ENCODE measurements at regions not wholly inside any gene's neighbourhood (a gene's known extent, or its start where the extent isn't known, plus 50 kb on each side); places are given as distances from the start of the nearest gene placed in this dataset.

DNA sequence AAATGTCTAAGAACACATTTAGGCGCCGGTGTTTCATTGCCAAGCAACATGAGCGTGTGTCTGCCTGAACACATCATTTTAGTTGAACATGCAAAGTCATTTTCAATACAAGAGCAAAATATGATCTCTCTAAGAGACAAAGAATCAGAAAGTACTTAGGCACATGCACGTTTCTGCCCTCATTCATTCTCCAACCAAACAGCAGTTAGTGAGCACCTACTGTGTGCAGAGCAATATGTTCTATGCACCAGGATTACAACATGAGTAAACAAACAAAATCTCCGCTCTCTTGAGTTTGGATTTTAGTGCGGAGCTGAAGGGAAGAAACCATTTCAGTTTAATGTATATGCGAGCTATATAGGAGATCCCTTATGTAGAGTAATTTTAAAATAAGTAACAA is 71.6 kb upstream of the KLF6 start:
- TF ChIP-seq, protein P1, sequence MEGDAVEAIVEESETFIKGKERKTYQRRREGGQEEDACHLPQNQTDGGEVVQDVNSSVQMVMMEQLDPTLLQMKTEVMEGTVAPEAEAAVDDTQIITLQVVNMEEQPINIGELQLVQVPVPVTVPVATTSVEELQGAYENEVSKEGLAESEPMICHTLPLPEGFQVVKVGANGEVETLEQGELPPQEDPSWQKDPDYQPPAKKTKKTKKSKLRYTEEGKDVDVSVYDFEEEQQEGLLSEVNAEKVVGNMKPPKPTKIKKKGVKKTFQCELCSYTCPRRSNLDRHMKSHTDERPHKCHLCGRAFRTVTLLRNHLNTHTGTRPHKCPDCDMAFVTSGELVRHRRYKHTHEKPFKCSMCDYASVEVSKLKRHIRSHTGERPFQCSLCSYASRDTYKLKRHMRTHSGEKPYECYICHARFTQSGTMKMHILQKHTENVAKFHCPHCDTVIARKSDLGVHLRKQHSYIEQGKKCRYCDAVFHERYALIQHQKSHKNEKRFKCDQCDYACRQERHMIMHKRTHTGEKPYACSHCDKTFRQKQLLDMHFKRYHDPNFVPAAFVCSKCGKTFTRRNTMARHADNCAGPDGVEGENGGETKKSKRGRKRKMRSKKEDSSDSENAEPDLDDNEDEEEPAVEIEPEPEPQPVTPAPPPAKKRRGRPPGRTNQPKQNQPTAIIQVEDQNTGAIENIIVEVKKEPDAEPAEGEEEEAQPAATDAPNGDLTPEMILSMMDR (conservative IDR thresholded peaks at IDR 0.05; ENCODE audit: low read depth, low read length) = no peak

DNA sequence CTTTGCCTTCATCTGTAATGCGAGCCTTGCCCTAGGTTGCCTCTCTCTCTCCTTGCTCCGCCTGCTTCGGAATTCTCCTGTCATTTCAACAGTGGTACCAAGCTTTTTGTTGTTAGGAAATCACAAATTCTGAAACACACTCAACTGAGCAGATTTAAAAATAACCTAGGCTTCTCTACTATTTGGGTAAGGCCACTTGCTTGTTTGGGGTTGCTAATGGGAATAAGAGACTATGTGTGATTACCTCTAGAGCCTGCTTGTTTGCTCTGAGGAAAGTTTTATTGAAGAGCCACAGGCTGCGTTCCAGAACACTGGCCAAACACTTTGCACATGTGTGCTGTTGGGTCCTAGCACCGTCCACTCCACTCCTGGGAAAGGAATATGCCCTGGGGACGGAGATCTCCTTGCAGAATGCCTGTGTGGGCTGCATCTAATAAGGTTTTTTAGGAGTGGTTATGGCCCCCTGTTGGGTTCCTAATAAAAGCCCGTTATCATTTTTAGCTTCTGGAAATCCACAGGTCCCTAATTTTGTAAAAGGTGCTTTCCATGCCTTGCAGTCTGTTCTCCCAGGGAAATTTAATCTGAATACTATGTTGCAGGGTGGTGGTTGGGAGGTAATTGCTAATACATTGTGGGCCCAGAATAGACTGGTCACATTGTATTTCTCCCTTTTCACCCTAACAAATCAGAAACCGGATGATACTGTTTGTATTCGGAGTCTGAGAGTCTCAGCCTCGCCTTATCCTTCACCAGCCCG is 68.7 kb upstream of the KLF6 start:
- DNase-seq (ENCODE audit: low read depth) = peak; percentile 83
- TF ChIP-seq, protein P1 (conservative IDR thresholded peaks at IDR 0.05; ENCODE audit: low read depth, low read length) = no peak
- H3K4me3 ChIP-seq (ENCODE audit: low read depth, low read length) = no peak overlapping the region

More for the DNA sequence above, 71.6 kb upstream of the KLF6 start:
- no peak for DNase-seq (ENCODE audit: low read depth)
- no peak overlapping the region for H3K4me3 ChIP-seq (ENCODE audit: low read depth, low read length)

DNA sequence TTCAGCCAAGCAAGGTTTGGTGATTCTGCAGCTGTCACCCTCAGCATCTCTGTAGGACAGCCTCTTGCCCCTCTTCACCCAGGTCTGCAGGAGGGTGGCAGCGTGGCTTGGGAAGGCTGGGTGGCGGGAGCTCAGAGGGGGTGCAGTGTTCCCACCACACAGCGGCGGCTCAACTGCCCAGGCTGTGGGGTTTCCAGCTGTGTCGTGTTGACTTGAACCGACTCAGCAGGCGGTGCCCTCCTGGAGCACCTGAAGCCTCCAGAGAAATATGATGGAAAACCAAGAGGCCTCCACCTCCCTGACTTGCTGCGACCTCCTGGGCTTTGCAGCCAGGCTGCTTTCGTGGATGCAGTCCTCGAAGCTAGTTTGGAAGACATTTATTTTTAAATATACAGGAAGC is 68.0 kb upstream of the KLF6 start:
- H3K4me3 ChIP-seq (ENCODE audit: low read depth, low read length) = no peak overlapping the region
- no peak for DNase-seq (ENCODE audit: low read depth)
- TF ChIP-seq, protein P1 (conservative IDR thresholded peaks at IDR 0.05; ENCODE audit: low read depth, low read length) = no peak

DNA sequence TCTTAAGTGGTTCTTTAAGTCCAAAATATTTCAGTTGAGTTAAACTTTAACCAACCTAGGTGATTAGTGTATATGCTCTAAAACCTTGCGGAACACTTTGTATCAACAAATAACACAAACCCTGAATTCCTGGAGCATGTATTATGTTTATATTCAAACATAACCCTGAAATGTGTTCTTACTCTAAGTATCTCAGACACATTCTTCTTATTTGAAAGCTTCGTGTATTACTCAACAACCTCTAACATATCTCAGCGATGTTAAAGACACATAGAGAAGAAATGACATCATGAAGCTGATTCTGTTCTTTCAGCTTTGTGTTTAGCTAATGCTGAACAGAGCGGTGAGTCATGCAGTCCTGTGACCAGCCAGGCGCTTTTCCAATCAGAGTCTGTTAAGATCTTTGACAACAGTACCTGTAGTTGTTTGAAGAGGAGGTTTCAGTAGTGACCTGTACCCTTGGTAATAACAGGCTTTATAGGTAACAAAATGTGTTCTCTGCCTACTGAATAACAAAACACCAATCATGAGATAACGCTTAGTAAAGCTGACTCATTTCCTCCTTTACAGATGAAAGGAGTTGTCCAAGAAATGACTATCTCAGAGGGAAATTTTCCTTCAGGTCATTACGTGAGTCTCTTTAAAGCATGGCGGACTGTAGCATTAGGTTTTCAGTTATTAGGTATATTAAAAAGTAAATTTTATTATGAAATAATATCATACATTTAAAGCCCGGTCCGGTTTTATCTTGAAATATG is 67.3 kb upstream of the KLF6 start:
- peak; percentile 100 for DNase-seq (ENCODE audit: low read depth)

DNA sequence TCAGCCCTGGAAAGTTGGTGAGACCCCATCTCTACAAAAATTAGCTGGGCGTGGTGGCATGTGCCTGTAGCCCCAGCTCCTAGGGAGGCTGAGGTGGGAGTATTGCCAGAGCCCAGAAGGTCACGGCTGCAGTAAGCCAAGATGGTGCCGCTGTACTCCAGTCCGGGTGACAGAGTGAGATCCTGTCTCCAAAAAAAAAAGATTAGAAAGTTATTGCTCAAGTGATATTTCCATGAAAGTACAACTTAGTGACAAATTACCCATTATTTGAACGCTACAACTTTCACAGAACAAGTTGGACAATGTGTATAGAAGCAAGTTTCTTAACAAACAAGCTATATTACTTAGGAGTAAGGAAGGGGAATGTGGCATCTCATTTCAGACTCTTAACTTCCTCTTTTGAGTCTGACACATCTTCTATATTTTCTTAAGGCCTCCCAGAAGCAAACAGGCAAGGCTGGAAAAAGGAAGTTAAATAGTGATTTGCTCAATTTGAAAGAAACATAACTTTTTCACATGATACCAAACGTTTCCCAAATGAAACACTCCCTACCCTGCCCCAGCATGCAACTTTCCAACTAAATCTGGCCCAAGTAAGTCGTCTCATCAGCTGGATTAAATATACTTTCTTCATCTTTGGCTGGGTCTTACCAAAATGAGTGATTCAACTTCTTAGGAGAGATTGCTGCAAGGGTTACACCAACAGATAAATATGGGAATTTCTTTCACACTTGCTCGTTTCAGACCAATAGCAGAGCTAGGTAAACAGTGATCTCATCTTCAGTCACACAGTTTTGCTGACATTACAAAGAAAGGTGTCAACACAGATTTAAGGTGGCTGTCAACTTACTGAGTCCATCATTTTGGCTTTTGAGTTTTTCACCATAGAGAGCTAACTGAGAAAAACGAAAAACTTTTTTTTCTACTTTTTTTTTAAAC is 66.3 kb upstream of the KLF6 start:
- peak overlapping the region; percentile 5 for H3K4me3 ChIP-seq (ENCODE audit: low read depth, low read length)
- TF ChIP-seq, protein P1 (conservative IDR thresholded peaks at IDR 0.05; ENCODE audit: low read depth, low read length) = no peak
- peak; percentile 97 for DNase-seq (ENCODE audit: low read depth)

More for the DNA sequence above, 67.3 kb upstream of the KLF6 start:
- H3K4me3 ChIP-seq (ENCODE audit: low read depth, low read length) = no peak overlapping the region
- TF ChIP-seq, protein P1 (conservative IDR thresholded peaks at IDR 0.05; ENCODE audit: low read depth, low read length) = no peak

DNA sequence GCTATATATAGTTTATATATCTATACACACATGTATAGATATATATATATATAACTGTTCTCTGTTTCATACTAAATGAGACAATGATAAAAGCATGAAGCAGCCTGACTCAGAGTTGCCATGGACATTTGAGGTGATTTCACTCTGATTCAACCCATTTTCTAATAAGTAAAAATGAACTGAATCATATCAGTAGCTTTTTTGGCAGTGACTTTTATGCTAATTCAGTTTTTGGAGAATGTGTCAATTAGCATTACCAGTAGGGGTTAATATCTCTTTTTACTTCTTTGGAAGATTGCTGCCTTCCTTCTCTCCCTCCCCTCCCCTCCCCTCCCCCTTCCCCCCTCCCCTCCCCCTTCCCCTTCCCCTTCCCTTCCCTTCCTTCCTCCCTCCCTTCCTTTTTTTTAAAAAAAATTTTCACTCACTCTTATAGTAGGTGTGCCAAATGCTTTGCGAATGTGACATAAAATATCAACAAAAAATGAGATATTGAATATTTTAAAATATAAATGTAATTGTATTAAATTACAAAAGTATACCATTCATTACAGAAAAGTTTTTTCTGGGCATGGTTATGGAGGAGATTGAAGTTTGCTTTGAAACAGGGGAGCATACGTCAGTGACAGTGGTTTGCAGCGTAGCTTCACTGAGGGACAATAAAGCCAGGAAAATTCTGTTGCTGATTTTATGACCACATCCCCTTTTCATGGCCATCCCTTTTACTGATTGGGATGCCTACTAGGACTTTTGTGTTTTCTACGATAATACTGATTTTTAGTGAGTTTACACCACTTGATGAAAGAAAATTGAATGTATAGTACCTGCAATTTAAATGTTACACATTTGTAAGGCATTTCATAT is 64.0 kb upstream of the KLF6 start:
- TF ChIP-seq, protein P1 (conservative IDR thresholded peaks at IDR 0.05; ENCODE audit: low read depth, low read length) = no peak
- H3K4me3 ChIP-seq (ENCODE audit: low read depth, low read length) = no peak overlapping the region
- no peak for DNase-seq (ENCODE audit: low read depth)
